ENCODE measurements at regions not wholly inside any gene's neighbourhood (a gene's known extent, or its start where the extent isn't known, plus 50 kb on each side); places are given as distances from the start of the nearest gene placed in this dataset.

- no peak for DNase-seq (ENCODE audit: low spot score)
These were observed 234.9 kb downstream of the OPA1 start for GRCh38 chr3:193827871-193828270.

DNA sequence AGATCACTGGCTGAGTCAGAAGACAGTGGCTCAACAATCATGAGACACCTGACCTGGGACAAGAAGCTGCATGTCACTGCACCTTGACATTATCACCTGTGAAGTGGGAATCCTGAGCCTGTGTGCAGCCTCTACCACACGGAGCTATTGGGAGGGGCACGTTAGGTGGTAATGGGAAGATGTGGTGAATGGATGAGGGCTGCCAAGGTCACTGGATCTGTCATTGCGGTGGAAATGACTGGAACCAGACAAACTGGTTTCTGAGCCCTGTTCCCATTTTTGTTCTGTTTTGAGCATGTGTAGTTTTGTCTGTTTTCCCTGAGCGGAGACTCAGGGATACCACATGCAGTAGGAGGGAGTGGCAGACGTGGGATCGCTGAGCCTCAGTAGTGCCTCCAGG is 235.5 kb downstream of the OPA1 start:
- DNase-seq (ENCODE audit: low spot score) = no peak

GRCh38 chr3:193829781-193830180 is 236.8 kb downstream of the OPA1 start:
- DNase-seq (ENCODE audit: low spot score) = no peak

- no peak for DNase-seq (ENCODE audit: low spot score)
These were observed 237.8 kb downstream of the OPA1 start for GRCh38 chr3:193830791-193831191.

DNA sequence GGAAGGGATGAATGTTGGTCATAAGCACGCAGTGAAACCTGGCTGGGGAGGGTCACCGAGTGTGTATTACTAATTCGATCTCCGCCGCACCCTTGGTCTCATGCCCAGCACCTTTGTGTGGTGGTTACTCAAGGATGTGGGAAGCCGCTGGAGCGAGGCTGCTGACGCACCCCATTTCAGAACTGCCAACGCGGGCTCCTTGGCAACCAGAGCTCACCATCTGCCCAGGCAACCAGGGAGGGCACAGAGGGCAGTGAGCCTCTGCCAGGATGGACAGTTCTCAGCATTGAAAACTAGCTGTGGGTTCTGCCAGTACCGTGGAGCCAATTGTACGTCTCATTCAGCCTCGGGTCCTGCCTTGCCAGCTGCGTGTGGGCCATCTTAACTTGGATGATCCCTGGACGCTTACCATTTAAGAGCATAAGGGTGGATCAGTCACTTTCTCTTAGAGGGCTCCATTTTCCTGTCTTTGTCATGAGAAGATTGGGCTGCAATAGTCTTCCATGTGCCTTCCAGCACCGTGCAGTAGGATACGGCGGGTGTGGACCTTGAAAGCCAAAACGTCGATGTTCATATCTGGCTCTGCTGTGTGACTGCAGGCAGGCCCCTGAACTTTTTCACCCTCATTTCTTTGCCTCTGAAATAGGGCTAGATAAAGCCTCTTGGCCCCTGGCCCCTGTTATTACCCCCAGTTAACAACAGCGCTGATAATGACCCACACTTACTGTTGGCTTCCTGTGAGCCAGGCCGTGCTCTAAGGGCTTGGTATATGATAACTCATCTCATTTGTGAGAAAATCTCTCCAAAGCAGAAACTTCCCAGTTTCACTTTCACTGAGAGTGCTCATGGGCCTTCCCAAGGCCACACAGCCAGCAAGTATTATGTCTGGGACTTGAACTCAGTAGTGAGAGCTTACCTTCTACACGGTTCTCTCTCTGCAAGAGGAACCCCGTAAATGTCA is 238.8 kb downstream of the OPA1 start:
- DNase-seq (ENCODE audit: low spot score) = no peak

DNA sequence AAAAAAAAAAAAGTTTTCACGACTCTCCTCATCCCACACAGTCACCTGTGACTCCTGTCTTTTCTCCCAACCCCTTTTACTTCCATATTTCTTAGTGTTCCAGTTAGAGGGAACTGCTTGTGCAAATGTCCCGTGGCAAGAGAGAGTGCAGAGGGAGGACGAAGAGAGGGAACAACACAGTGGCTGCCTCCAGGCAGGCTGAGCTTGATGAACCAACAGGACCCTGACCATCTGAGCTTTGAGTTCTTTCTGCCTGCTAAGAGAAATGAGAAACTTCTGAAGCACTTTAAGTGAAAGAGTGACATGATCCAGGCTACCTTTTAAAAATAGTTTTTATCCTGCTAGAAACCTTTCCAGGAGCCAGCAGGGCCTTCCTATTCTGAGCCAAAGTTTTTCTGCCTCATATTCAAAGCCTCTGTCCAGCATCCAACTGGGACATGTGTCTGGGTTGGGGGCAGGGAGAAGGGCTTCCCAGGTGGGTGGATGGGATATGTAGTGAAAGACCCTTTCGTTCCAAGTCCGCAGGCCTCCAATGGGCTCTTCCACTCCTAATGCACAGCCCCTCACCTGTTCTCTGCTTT is 239.9 kb downstream of the OPA1 start:
- no peak for DNase-seq (ENCODE audit: low spot score)

GRCh38 chr3:193833592-193833991 is 240.6 kb downstream of the OPA1 start:
- no peak for DNase-seq (ENCODE audit: low spot score)

- no peak for DNase-seq (ENCODE audit: low spot score)
These were observed 242.4 kb downstream of the OPA1 start for GRCh38 chr3:193835414-193835813.

DNA sequence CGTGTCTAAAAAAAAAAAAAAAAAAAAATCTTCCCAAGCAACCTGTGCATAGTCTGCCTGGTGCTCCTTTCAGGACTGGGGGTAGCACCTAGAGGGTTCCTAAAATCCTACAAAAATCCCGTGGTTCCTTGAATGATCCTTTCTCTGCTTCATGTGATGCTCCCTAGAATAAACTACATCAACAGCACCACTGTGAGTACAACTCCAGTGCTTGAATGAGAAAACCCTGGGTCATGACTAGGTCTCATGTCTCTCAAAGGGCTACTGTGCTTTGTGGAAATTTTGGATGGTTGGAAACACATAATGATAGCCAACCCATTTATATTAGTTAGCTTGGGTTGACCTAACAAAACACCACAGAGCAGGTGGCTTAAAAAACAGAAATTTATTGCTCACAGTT is 243.5 kb downstream of the OPA1 start:
- DNase-seq (ENCODE audit: low spot score) = no peak

DNA sequence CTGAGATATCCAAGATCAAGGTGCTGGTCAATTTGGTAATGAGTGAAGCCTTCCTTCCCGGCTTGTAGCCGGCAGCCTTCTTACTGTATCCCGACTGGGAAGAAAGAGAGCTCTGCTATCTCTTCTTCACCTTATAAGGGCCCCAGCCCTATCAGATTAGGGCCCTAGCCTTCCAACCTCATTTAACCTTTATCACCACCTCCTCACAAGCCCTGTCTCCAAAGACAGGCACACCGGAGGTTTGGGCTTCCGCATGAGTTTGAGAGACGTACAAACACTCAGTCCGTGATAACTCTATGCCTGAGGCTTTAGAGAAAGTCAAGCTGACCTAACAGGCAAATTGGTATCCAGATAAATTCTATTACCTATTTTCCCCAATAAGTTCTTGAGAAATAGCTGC is 243.9 kb downstream of the OPA1 start:
- DNase-seq (ENCODE audit: low spot score) = no peak

GRCh38 chr3:193837347-193837827 is 244.4 kb downstream of the OPA1 start:
- no peak for DNase-seq (ENCODE audit: low spot score)

- DNase-seq (ENCODE audit: low spot score) = no peak
These were observed 247.2 kb downstream of the OPA1 start for GRCh38 chr3:193840111-193840641.

GRCh38 chr3:193841581-193841980 is 248.6 kb downstream of the OPA1 start:
- DNase-seq (ENCODE audit: low spot score) = no peak

DNA sequence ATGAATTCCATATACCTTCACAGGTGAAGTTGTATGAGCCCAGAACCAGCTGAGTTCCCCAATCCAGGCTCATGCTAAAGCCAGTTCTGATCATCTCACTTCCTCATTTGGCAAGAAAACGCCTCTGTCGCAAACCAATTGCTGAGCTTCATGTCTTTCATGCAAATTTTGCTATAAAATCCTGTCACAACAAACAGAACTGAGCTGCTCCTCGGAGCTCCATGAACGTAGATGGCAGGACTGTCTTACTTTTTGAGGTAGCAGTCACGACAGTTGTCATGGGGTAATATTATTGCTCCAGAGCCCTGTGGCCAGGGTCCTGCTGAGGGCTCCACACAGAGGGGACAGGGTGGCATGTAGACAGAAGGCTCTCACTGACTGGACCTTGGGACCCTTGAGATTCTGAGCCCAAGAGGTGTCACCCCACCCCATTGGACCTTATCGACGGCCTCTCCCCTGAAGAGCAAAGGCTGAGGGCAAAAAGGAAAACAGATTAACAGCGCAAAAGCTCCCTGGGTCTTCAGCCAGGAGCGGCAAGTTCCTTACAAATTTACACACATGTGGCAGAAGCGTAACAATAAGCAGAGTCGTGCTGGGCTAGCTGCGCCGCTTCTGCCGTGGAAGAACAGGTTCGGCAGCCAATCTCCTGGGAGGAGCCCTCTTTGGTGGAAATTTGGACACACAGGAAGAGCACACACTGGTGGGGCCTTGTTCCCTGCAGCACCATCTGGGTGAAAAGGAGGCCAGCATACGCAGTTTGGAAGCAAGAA is 249.2 kb downstream of the OPA1 start:
- no peak for DNase-seq (ENCODE audit: low spot score)

DNA sequence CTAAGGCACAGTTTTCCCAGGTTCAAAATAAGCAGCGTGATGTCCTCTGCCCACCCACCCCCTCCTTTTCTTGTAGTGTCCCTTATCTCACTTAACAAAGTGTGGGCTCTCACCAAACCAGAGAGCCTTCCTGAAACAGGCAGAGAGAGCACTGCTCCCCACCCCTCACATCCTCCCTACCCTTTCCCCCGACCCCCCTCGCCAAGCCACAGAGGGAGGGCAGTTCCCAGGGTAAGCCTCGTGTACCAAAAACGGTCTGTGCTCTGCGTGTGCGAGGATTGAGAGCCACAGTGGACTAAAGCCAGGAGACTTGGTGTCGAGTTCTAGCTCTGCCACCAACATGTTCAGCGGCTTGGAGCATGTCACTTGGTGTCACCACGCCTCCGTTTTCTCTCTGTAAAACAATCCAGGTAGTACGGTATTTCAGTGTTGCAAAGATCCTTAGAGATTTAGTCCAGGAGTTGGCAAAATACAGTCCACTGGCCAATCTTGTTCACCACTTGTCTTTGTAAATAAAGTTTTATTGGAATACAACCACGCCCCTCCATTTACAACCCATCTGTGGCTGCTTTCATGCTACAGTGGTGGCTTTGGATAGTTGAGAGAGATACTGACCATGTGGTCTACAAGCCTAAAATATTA is 249.9 kb downstream of the OPA1 start:
- no peak for DNase-seq (ENCODE audit: low spot score)

DNA sequence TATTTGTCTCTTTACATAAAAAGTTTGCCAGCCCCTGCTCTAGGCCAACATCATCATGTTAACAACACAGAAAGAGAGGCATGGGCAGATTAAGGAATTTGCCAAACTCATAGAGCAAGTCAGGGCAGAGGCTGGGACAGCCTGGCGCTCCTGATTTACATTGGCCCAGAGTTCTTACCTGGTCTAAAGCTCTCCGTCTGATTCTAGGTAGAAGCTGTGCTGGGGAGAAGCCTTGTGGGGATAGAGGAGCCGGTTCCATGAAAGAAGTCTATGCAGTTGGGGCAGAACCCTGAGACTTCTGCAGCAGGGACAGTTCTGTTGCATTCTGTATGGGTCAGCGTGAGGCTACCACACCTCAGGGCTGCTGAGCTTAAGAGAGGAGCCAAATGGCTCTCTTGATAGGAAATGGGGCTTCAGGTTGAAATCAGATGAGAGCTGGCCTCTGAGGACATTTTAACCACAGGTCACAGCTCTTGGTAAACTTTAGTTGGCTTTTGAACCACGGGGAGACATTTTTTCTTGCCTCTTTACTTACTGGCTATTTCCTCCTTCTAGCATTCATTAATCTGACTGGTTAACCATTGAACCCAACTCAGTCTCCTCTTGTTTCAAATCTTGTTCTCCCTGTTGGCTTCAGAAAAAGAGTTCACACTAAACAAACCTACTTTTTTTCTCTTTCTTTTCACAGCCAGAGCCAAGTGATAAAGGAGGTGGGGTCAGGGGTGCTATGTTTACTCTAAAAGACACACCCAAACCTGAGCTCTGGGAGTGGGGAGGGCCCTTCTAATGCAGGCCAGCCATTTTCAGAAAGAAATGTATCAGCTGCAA is 250.7 kb downstream of the OPA1 start:
- DNase-seq (ENCODE audit: low spot score) = no peak

- no peak for DNase-seq (ENCODE audit: low spot score)
These were observed 251.5 kb downstream of the OPA1 start for GRCh38 chr3:193844472-193844871.

DNA sequence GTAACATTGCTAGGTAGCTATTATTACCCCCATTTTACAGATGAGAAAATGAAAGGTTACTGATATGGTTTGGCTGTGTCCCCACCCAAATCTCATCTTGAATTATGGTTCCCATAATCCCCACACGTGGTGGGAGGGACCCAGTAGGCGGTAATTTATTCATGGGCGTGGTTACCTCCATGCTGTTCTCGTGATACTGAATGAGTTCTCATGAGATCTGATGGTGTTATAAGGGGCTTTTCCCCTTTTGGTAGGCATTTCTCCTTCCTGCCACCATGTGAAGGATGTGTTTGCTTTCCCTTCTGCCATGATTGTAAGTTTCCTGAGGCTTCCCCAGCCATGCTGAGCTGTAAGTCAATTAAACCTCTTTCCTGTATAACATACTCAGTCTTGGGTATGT is 252.1 kb downstream of the OPA1 start:
- DNase-seq (ENCODE audit: low spot score) = no peak

GRCh38 chr3:193846569-193846968 is 253.6 kb downstream of the OPA1 start:
- DNase-seq (ENCODE audit: low spot score) = no peak

DNA sequence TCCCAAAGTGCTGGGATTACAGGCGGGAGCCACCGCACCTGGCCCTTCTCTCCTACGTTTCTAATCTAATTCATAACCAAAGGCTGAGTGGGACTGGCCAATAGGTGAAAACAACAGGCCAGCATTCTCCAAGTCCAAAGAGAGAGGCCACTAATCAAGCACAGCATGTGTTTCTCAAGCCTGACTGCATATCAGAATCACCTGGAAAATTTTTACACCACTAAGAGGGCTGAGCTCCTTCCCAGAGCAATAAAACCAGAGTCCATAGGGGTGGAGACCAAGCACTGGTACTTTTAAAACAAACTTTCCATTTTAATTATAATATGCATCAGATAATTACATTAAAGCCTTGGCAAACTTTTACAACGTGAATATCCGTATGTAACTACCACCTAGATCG is 254.4 kb downstream of the OPA1 start:
- no peak for DNase-seq (ENCODE audit: low spot score)

DNA sequence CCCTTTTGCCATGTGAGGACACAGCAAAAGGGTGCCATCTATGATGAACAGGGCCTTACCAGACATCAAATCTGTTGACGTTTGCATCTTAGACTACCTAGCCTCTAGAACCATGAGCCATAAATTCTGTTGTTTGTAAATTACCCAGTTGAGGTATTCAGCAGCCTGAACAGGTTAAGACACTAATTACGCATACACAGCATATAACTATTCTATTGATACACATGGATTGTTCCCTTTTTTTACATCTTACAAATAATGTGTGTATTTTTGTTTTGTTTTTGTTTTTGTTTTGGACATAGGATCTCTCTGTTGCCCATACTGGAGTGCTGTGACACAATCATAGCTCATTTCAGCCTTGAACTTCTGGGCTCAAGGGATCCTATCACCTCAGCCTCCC is 255.5 kb downstream of the OPA1 start:
- no peak for DNase-seq (ENCODE audit: low spot score)

Data from hematopoietic multipotent progenitor cell treated with erythropoietin and hydrocortisone succinate and interleukin-3 and kit ligand, for 15 days (in vitro differentiated cells).